ENCODE measurements at regions not wholly inside any gene's neighbourhood (a gene's known extent, or its start where the extent isn't known, plus 50 kb on each side); places are given as distances from the start of the nearest gene placed in this dataset.
A peak's percentile ranks its signal among the peaks of the same experiment; 100 is the strongest.

DNA sequence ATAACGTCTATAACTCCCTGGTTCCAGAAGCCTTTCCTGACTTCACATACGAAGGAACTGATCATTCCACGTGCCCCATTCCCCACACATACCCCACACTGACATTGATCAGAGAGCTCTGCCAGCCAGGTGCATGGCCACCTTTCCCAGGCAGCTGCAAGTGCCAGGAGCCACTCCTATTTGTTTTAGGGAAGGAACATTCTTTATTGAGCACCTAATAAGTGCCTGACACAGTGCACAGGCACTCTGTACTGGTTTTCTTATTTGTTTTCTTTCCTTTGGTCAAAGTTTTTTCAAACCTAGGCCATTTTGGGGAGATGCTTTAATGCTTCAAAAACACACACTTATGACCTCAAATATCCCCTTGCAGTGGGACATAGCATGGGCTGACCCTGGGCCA, 50.0 kb downstream of the PITPNM2 start:
- Mint-ChIP-seq H3K27ac (no peak overlapping the region), H3K4me1 (peaks cover 72% of the 10 kb centered on the region)
- DNase-seq = no peak

GRCh38 chr12:123100450-123100849, 50.4 kb downstream of the PITPNM2 start:
- no peaks in the 10 kb centered on the region for H3K9me3 Mint-ChIP-seq
- H3K36me3 Mint-ChIP-seq (ENCODE audit: low read depth) = no peaks in the 10 kb centered on the region
- no peak overlapping the region for H3K4me3 Mint-ChIP-seq
- peaks cover 74% of the 10 kb centered on the region for H3K4me1 Mint-ChIP-seq
- no peaks in the 10 kb centered on the region for H3K27me3 Mint-ChIP-seq (ENCODE audit: low read depth, poor library complexity)
- no peak for TF ChIP-seq CTCF (IDR thresholded peaks at IDR 0.05)
- DNase-seq = no peak
- no peak overlapping the region for H3K27ac Mint-ChIP-seq

More for the DNA sequence above, 50.0 kb downstream of the PITPNM2 start:
- Mint-ChIP-seq H3K36me3 (ENCODE audit: low read depth) (no peaks in the 10 kb centered on the region), H3K27me3 (ENCODE audit: low read depth, poor library complexity) (no peaks in the 10 kb centered on the region), H3K4me3 (no peak overlapping the region), H3K9me3 (no peaks in the 10 kb centered on the region)
- TF ChIP-seq CTCF (IDR thresholded peaks at IDR 0.05) = no peak

GRCh38 chr12:123099560-123100192, 51.2 kb downstream of the PITPNM2 start:
- H3K36me3 Mint-ChIP-seq (ENCODE audit: low read depth) = no peaks in the 10 kb centered on the region
- no peaks in the 10 kb centered on the region for H3K9me3 Mint-ChIP-seq
- no peaks in the 10 kb centered on the region for H3K27me3 Mint-ChIP-seq (ENCODE audit: low read depth, poor library complexity)
- DNase-seq = no peak
- no peak for TF ChIP-seq CTCF (IDR thresholded peaks at IDR 0.05)
- H3K4me3 Mint-ChIP-seq = no peak overlapping the region
- peaks cover 74% of the 10 kb centered on the region for H3K4me1 Mint-ChIP-seq
- no peak overlapping the region for H3K27ac Mint-ChIP-seq

- no peaks in the 10 kb centered on the region for H3K27me3 Mint-ChIP-seq (ENCODE audit: low read depth, poor library complexity)
- H3K36me3 Mint-ChIP-seq (ENCODE audit: low read depth) = no peaks in the 10 kb centered on the region
- no peaks in the 10 kb centered on the region for H3K9me3 Mint-ChIP-seq
- H3K4me3 Mint-ChIP-seq = no peak overlapping the region
- peaks cover 80% of the 10 kb centered on the region for H3K4me1 Mint-ChIP-seq
- H3K27ac Mint-ChIP-seq = peak overlapping the region; percentile 11
- TF ChIP-seq CTCF (IDR thresholded peaks at IDR 0.05) = no peak
- DNase-seq = no peak
Observed at GRCh38 chr12:123098780-123099179, 52.1 kb downstream of the PITPNM2 start.

GRCh38 chr12:123097561-123098084, 53.3 kb downstream of the PITPNM2 start:
- peak overlapping the region; percentile 47 for H3K27ac Mint-ChIP-seq
- no peaks in the 10 kb centered on the region for H3K36me3 Mint-ChIP-seq (ENCODE audit: low read depth)
- H3K4me1 Mint-ChIP-seq = peaks cover 84% of the 10 kb centered on the region
- no peak for TF ChIP-seq CTCF (IDR thresholded peaks at IDR 0.05)
- H3K4me3 Mint-ChIP-seq = no peak overlapping the region
- no peaks in the 10 kb centered on the region for H3K9me3 Mint-ChIP-seq
- H3K27me3 Mint-ChIP-seq (ENCODE audit: low read depth, poor library complexity) = peaks cover 3% of the 10 kb centered on the region
- peak; percentile 27 for DNase-seq

DNA sequence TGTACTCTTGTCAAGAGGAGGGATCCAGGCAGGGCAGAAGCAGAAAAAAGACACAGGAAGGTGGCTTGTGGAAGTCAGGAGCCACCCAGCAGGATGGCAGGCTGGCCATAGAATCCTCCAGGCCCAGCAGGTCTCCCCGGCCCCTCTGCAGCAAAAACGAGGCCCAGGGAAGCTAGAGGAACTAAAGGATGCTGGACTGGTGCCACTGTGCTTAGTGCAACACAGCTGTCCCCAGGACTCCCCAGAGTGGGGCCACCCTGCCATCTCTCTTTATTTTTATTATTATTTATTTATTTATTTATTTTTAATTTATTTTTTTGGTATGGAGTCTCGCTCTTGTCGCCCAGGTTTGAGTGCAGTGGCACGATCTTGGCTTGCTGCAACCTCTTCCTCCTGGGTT, 54.1 kb downstream of the PITPNM2 start:
- Mint-ChIP-seq H3K4me1 (peaks cover 84% of the 10 kb centered on the region), H3K36me3 (ENCODE audit: low read depth) (no peaks in the 10 kb centered on the region), H3K9me3 (no peaks in the 10 kb centered on the region), H3K27me3 (ENCODE audit: low read depth, poor library complexity) (peaks cover 6% of the 10 kb centered on the region), H3K27ac (no peak overlapping the region), H3K4me3 (no peak overlapping the region)
- TF ChIP-seq CTCF (IDR thresholded peaks at IDR 0.05) = no peak
- no peak for DNase-seq

All from nephron progenitor cell (in vitro differentiated cells).